ENCODE measurements at regions not wholly inside any gene's neighbourhood (a gene's known extent, or its start where the extent isn't known, plus 50 kb on each side); places are given as distances from the start of the nearest gene placed in this dataset.

GRCh38 chr5:162842727-162843126 lies 594.7 kb upstream of the CCNG1 start:
- peaks cover 3% of the 10 kb centered on the region for H3K27me3 Mint-ChIP-seq (ENCODE audit: insufficient read depth, low read depth, poor library complexity)
- H3K4me1 Mint-ChIP-seq, result no peaks in the 10 kb centered on the region

GRCh38 chr5:162852134-162852533 lies 585.3 kb upstream of the CCNG1 start:
- Histone ChIP-seq H2AFZ (no peak overlapping the region), H3K27ac (ENCODE audit: low read depth) (no peak overlapping the region), H3K79me2 (replicated peaks; ENCODE audit: insufficient read depth) (no peaks in the 10 kb centered on the region), H3K4me2 (no peak overlapping the region), H3K9me2 (ENCODE audit: insufficient read depth) (no peaks in the 10 kb centered on the region), H3K27me3 (ENCODE audit: insufficient read depth) (no peaks in the 10 kb centered on the region), H3K4me3 (no peak overlapping the region), H3K4me1 (ENCODE audit: insufficient read depth) (no peaks in the 10 kb centered on the region), H3K36me3 (ENCODE audit: insufficient read depth) (no peaks in the 10 kb centered on the region), H4K20me1 (replicated peaks; ENCODE audit: insufficient read depth) (no peaks in the 10 kb centered on the region), H3F3A (replicated peaks; ENCODE audit: low read depth) (no peaks in the 10 kb centered on the region)
- DNase-seq (ENCODE audit: low spot score), result peak; percentile 2
- ATAC-seq, result no peak
- Mint-ChIP-seq H3K36me3 (ENCODE audit: low read depth) (no peaks in the 10 kb centered on the region; the same call in 2 of the 3 replicates), H3K4me1 (no peaks in the 10 kb centered on the region), H3K27ac (no peak overlapping the region), H3K9me3 (peaks cover 18% of the 10 kb centered on the region; the same call in 2 of the 3 replicates), H3K4me3 (no peak overlapping the region), H3K27me3 (ENCODE audit: insufficient read depth, low read depth, poor library complexity) (no peaks in the 10 kb centered on the region)
- peak; percentile 29 to 53 for TF ChIP-seq CTCF (conservative IDR thresholded peaks at IDR 0.05; ENCODE audit: low read depth in 2 of 2)
- no peak for TF ChIP-seq ZNF331 (CRISPR knock-in tag; IDR thresholded peaks at IDR 0.05; ENCODE audit: low read depth)

More at GRCh38 chr5:162842727-162843126, 594.7 kb upstream of the CCNG1 start:
- no peak for ATAC-seq
- Histone ChIP-seq H2AFZ (no peak overlapping the region), H3K79me2 (replicated peaks; ENCODE audit: insufficient read depth) (no peaks in the 10 kb centered on the region), H3K4me3 (no peak overlapping the region), H3K4me1 (ENCODE audit: insufficient read depth) (no peaks in the 10 kb centered on the region), H3K9me2 (ENCODE audit: insufficient read depth) (no peaks in the 10 kb centered on the region; the same call in 1 of the 2 replicates), H3K27me3 (ENCODE audit: insufficient read depth) (no peaks in the 10 kb centered on the region), H3K4me2 (no peak overlapping the region), H3F3A (replicated peaks; ENCODE audit: low read depth) (no peaks in the 10 kb centered on the region), H3K36me3 (ENCODE audit: insufficient read depth) (no peaks in the 10 kb centered on the region), H3K27ac (ENCODE audit: low read depth) (no peak overlapping the region), H4K20me1 (replicated peaks; ENCODE audit: insufficient read depth) (no peaks in the 10 kb centered on the region)
- H3K9me3 Mint-ChIP-seq, result peaks cover 28% of the 10 kb centered on the region; the same call in 2 of the 3 replicates
- H3K36me3 Mint-ChIP-seq (ENCODE audit: low read depth), result no peaks in the 10 kb centered on the region; the same call in 2 of the 3 replicates
- peak; percentile 18 for DNase-seq (ENCODE audit: low spot score)
- no peak overlapping the region for H3K4me3 Mint-ChIP-seq
- H3K27ac Mint-ChIP-seq, result no peak overlapping the region
- TF ChIP-seq REST (IDR thresholded peaks at IDR 0.05; ENCODE audit: unreplicated experiment) (peak; percentile 75), EZH2 (IDR thresholded peaks at IDR 0.05; ENCODE audit: low read depth, unreplicated experiment) (no peak)

- no peaks in the 10 kb centered on the region for H4K20me1 ChIP-seq (replicated peaks; ENCODE audit: insufficient read depth)
- Mint-ChIP-seq H3K4me1 (no peaks in the 10 kb centered on the region), H3K36me3 (ENCODE audit: low read depth) (peaks cover 8% of the 10 kb centered on the region; the same call in 2 of the 3 replicates), H3K27ac (no peak overlapping the region), H3K27me3 (ENCODE audit: insufficient read depth, low read depth, poor library complexity) (no peaks in the 10 kb centered on the region), H3K9me3 (peaks cover 39% of the 10 kb centered on the region), H3K4me3 (no peak overlapping the region)
- H3K79me2 ChIP-seq (replicated peaks; ENCODE audit: insufficient read depth), result no peaks in the 10 kb centered on the region
- no peaks in the 10 kb centered on the region for H3K4me1 ChIP-seq (ENCODE audit: insufficient read depth)
- H3K4me2 ChIP-seq, result no peak overlapping the region
- no peak overlapping the region for H3K27ac ChIP-seq (ENCODE audit: low read depth)
- DNase-seq (ENCODE audit: low spot score), result no peak
- no peak for ATAC-seq
- H3K4me3 ChIP-seq, result no peak overlapping the region
- no peaks in the 10 kb centered on the region for H3K9me2 ChIP-seq (ENCODE audit: insufficient read depth)
- no peak overlapping the region for H2AFZ ChIP-seq
- H3K36me3 ChIP-seq (ENCODE audit: insufficient read depth), result peaks cover 13% of the 10 kb centered on the region
- H3F3A ChIP-seq (replicated peaks; ENCODE audit: low read depth), result no peaks in the 10 kb centered on the region
- H3K27me3 ChIP-seq (ENCODE audit: insufficient read depth), result no peaks in the 10 kb centered on the region
- TF ChIP-seq POLR2AphosphoS5 (IDR thresholded peaks at IDR 0.05; ENCODE audit: low read depth), result no peak
- TF ChIP-seq EZH2 (IDR thresholded peaks at IDR 0.05; ENCODE audit: low read depth, unreplicated experiment), result no peak
- no peak for TF ChIP-seq ZNF114 (CRISPR knock-in tag; IDR thresholded peaks at IDR 0.05)
These were observed 578.6 kb upstream of the CCNG1 start for GRCh38 chr5:162858770-162859169.

Measured in GM23338 (cell line).